Parathyroid adenoma (tissue), 2 donors: ENCODE measurements at regions not wholly inside any gene's neighbourhood (a gene's known extent, or its start where the extent isn't known, plus 50 kb on each side); places are given as distances from the start of the nearest gene placed in this dataset.
"Not testable (repeated sequence)": the region's sequence is repeated elsewhere in the genome, so short reads cannot be mapped to it uniquely, and the experiment has no call there.

Experiments used
- H2AFZ ChIP-seq: fragments of 300-600 bp; sonication (generic); one replicate; pipeline ENCODE4 v1.7.0; 2017; ENCODE audit warnings: antibody characterized with exemption, mild to moderate bottlenecking
- H3K27ac ChIP-seq: fragments of 300-600 bp; sonication (generic); one replicate; pipeline ENCODE4 v1.7.0; 2017
- H3K27me3 ChIP-seq: fragments of 300-600 bp; sonication (generic); one replicate; pipeline ENCODE4 v1.7.0; 2017; ENCODE audit warnings: low read length; ENCODE audit not compliant: control insufficient read depth, insufficient read depth
- H3K36me3 ChIP-seq: fragments of 300-600 bp; sonication (generic); one replicate; pipeline ENCODE4 v1.7.0; 2017; ENCODE audit warnings: low read length; ENCODE audit not compliant: control insufficient read depth, insufficient read depth
- H3K4me1 ChIP-seq: fragments of 300-600 bp; sonication (generic); one replicate; pipeline ENCODE4 v1.7.0; 2017; ENCODE audit warnings: control low read depth
- H3K4me2 ChIP-seq: fragments of 300-600 bp; sonication (generic); one replicate; pipeline ENCODE4 v1.7.0; 2017; ENCODE audit warnings: low read length
- H3K4me3 ChIP-seq: fragments of 300-600 bp; sonication (generic); one replicate; pipeline ENCODE4 v1.7.0; 2017; ENCODE audit warnings: low read depth, low read length
- H3K79me2 ChIP-seq: fragments of 300-600 bp; sonication (generic); one replicate; pipeline ENCODE4 v1.7.0; 2017; ENCODE audit warnings: control low read depth
- H3K9ac ChIP-seq: fragments of 300-600 bp; sonication (generic); one replicate; pipeline ENCODE4 v1.7.0; 2017; ENCODE audit warnings: mild to moderate bottlenecking
- H3K9me3 ChIP-seq: fragments of 300-600 bp; sonication (generic); one replicate; pipeline ENCODE4 v1.7.0; 2017; ENCODE audit warnings: low read length; ENCODE audit not compliant: control insufficient read depth
- CTCF ChIP-seq: fragments of 300-600 bp; sonication (generic); IDR thresholded peaks from one replicate; pipeline ENCODE4 v1.7.0; 2017; ENCODE audit warnings: antibody characterized with exemption, mild to moderate bottlenecking
- donor health status: primary hyperparathyroidism.

- Histone ChIP-seq H3K9me3 (no peaks in the 10 kb centered on the region), H2AFZ (no peak overlapping the region), H3K4me2 (no peak overlapping the region), H3K27ac (no peak overlapping the region), H3K9ac (no peak overlapping the region), H3K27me3 (no peaks in the 10 kb centered on the region), H3K4me1 (no peaks in the 10 kb centered on the region), H3K79me2 (no peaks in the 10 kb centered on the region), H3K4me3 (no peak overlapping the region), H3K36me3 (no peaks in the 10 kb centered on the region)
- TF ChIP-seq CTCF: no peak
These were observed 111.9 kb upstream of the CPM start for GRCh38 chr12:69044887-69045286.

GRCh38 chr12:69045430-69045829, 112.5 kb upstream of the CPM start:
- Histone ChIP-seq H2AFZ (no peak overlapping the region), H3K4me1 (no peaks in the 10 kb centered on the region), H3K27ac (no peak overlapping the region), H3K79me2 (no peaks in the 10 kb centered on the region), H3K4me2 (no peak overlapping the region), H3K4me3 (no peak overlapping the region), H3K9me3 (no peaks in the 10 kb centered on the region), H3K36me3 (no peaks in the 10 kb centered on the region), H3K9ac (no peak overlapping the region), H3K27me3 (no peaks in the 10 kb centered on the region)
- no peak for TF ChIP-seq CTCF

GRCh38 chr12:69046363-69046762, 113.4 kb upstream of the CPM start:
- Histone ChIP-seq H3K36me3 (no peaks in the 10 kb centered on the region), H3K4me3 (no peak overlapping the region), H2AFZ (no peak overlapping the region), H3K27ac (no peak overlapping the region), H3K9me3 (no peaks in the 10 kb centered on the region), H3K27me3 (no peaks in the 10 kb centered on the region), H3K79me2 (no peaks in the 10 kb centered on the region), H3K4me2 (no peak overlapping the region), H3K9ac (no peak overlapping the region), H3K4me1 (no peaks in the 10 kb centered on the region)
- no peak for TF ChIP-seq CTCF

GRCh38 chr12:69046920-69047319, 113.9 kb upstream of the CPM start:
- no peak overlapping the region for H3K9ac ChIP-seq
- no peaks in the 10 kb centered on the region for H3K9me3 ChIP-seq
- H3K27ac ChIP-seq: no peak overlapping the region
- no peaks in the 10 kb centered on the region for H3K36me3 ChIP-seq
- no peak overlapping the region for H3K4me3 ChIP-seq
- no peak overlapping the region for H2AFZ ChIP-seq
- H3K27me3 ChIP-seq: no peaks in the 10 kb centered on the region
- no peaks in the 10 kb centered on the region for H3K79me2 ChIP-seq
- no peak for TF ChIP-seq CTCF
- no peaks in the 10 kb centered on the region for H3K4me1 ChIP-seq
- no peak overlapping the region for H3K4me2 ChIP-seq

- Histone ChIP-seq H3K79me2 (no peaks in the 10 kb centered on the region), H3K27me3 (no peaks in the 10 kb centered on the region), H3K9ac (no peak overlapping the region), H3K4me3 (no peak overlapping the region), H2AFZ (no peak overlapping the region), H3K27ac (no peak overlapping the region), H3K4me1 (no peaks in the 10 kb centered on the region), H3K9me3 (no peaks in the 10 kb centered on the region), H3K36me3 (no peaks in the 10 kb centered on the region), H3K4me2 (no peak overlapping the region)
- TF ChIP-seq CTCF: no peak
These were observed 115.0 kb upstream of the CPM start for GRCh38 chr12:69047990-69048389.

GRCh38 chr12:69049855-69050254, 116.9 kb upstream of the CPM start:
- H3K4me3 ChIP-seq, H3K9ac ChIP-seq, H3K9me3 ChIP-seq, H3K4me2 ChIP-seq, H3K79me2 ChIP-seq, H3K27me3 ChIP-seq, H2AFZ ChIP-seq, H3K4me1 ChIP-seq, H3K36me3 ChIP-seq, H3K27ac ChIP-seq: not testable (repeated sequence)
